ENCODE measurements at regions not wholly inside any gene's neighbourhood (a gene's known extent, or its start where the extent isn't known, plus 50 kb on each side); places are given as distances from the start of the nearest gene placed in this dataset.

DNA sequence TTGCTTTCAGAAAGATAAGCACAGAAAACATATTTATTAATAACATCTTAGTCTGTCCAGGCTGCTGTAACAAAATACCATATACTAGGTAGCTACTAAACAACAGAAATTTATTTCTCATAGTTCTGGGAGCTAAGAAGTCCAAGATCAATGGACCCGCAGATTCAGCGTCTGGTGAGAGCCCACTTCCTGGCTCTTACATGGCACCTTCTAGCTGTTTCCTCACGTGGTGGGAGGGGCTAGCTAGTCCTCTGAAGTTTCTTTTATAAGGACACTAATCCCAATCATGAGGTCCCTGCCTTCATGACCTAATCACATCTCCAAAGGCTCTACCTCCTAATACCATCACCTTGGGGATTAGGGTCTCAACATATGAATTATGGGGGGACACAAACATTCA is 57.2 kb upstream of the AFF2 start:
- TF ChIP-seq, protein P1, sequence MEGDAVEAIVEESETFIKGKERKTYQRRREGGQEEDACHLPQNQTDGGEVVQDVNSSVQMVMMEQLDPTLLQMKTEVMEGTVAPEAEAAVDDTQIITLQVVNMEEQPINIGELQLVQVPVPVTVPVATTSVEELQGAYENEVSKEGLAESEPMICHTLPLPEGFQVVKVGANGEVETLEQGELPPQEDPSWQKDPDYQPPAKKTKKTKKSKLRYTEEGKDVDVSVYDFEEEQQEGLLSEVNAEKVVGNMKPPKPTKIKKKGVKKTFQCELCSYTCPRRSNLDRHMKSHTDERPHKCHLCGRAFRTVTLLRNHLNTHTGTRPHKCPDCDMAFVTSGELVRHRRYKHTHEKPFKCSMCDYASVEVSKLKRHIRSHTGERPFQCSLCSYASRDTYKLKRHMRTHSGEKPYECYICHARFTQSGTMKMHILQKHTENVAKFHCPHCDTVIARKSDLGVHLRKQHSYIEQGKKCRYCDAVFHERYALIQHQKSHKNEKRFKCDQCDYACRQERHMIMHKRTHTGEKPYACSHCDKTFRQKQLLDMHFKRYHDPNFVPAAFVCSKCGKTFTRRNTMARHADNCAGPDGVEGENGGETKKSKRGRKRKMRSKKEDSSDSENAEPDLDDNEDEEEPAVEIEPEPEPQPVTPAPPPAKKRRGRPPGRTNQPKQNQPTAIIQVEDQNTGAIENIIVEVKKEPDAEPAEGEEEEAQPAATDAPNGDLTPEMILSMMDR (IDR thresholded peaks at IDR 0.05), result no peak
- TF ChIP-seq POLR2A (IDR thresholded peaks at IDR 0.05), result no peak
- TF ChIP-seq EP300 (IDR thresholded peaks at IDR 0.05), result no peak
- Histone ChIP-seq H3K27ac (no peak overlapping the region), H3K9me3 (no peaks in the 10 kb centered on the region), H3K4me1 (ENCODE audit: insufficient read depth) (no peaks in the 10 kb centered on the region), H3K4me3 (no peak overlapping the region), H3K36me3 (no peaks in the 10 kb centered on the region), H3K27me3 (no peaks in the 10 kb centered on the region)
- intact Hi-C loops (cut with DNase I), result no loop called here
- DNase-seq, result no peak
- WGBS, 3 donors, result 48 to 64% (median 55%) methylated on average over 3 of the region's 3 CpGs

DNA sequence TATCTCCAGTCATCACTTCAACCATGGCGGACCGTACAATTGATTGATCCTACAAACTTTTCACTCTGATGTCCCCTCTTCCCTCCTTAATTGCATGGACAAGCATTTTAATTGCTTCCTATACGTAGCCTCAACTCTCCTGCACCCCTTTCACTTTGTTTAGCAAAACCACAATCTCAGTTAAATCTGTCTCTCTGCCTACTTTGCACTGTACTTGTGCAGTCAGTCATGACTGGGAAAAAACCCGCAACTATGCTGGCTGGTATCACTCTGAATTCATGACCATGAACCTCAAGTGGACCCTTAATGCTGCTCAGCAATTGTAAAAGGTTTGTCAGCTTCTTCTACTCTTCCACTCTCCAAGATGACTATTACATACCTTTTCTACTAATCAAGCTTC is 51.7 kb upstream of the AFF2 start:
- H3K9me3 ChIP-seq, result no peaks in the 10 kb centered on the region
- TF ChIP-seq, protein P1 (IDR thresholded peaks at IDR 0.05), result no peak
- TF ChIP-seq POLR2A (IDR thresholded peaks at IDR 0.05), result no peak
- TF ChIP-seq EP300 (IDR thresholded peaks at IDR 0.05), result no peak
- H3K4me1 ChIP-seq (ENCODE audit: insufficient read depth), result no peaks in the 10 kb centered on the region
- H3K4me3 ChIP-seq, result no peak overlapping the region
- no peaks in the 10 kb centered on the region for H3K36me3 ChIP-seq
- intact Hi-C loops (cut with DNase I), result no loop called here
- no peak for DNase-seq
- 83 to 86% (median 85%) methylated on average over 4 of the region's 4 CpGs for WGBS, 3 donors
- no peak overlapping the region for H3K27ac ChIP-seq
- no peaks in the 10 kb centered on the region for H3K27me3 ChIP-seq
